NCI-H2081 treated with DMSO at 0.1 percent for 48 hours (cell line): ENCODE measurements at regions not wholly inside any gene's neighbourhood (a gene's known extent, or its start where the extent isn't known, plus 50 kb on each side); places are given as distances from the start of the nearest gene placed in this dataset.

Source experiments
- DNase-seq: peaks from one replicate; lab custom pipeline; 2025; lab: John Stamatoyannopoulos, UW

GRCh38 chr14:55942076-55942654, 176.0 kb upstream of the PELI2 start:
- DNase-seq: no peak

- no peak for DNase-seq
Observed at GRCh38 chr14:55942826-55943225, 175.4 kb upstream of the PELI2 start.

GRCh38 chr14:55944757-55945156, 173.5 kb upstream of the PELI2 start:
- no peak for DNase-seq

- no peak for DNase-seq
Observed at GRCh38 chr14:55946231-55946630, 172.0 kb upstream of the PELI2 start.

- DNase-seq: no peak
Observed at GRCh38 chr14:55948399-55948798, 169.8 kb upstream of the PELI2 start.

- DNase-seq: no peak
Observed at GRCh38 chr14:55949708-55950107, 168.5 kb upstream of the PELI2 start.

GRCh38 chr14:55950135-55950534, 168.1 kb upstream of the PELI2 start:
- DNase-seq: no peak

- DNase-seq: no peak
Observed at GRCh38 chr14:55951341-55952206, 166.6 kb upstream of the PELI2 start.

GRCh38 chr14:55954108-55954507, 164.1 kb upstream of the PELI2 start:
- no peak for DNase-seq

GRCh38 chr14:55955175-55955574, 163.0 kb upstream of the PELI2 start:
- DNase-seq: no peak

GRCh38 chr14:55957950-55958349, 160.3 kb upstream of the PELI2 start:
- DNase-seq: no peak

- DNase-seq: no peak
Observed at GRCh38 chr14:55963295-55963694, 154.9 kb upstream of the PELI2 start.

GRCh38 chr14:55964091-55964490, 154.1 kb upstream of the PELI2 start:
- DNase-seq: no peak

- DNase-seq: no peak
Observed at GRCh38 chr14:55964821-55965220, 153.4 kb upstream of the PELI2 start.

GRCh38 chr14:55965851-55966250, 152.4 kb upstream of the PELI2 start:
- no peak for DNase-seq

- DNase-seq: no peak
Observed at GRCh38 chr14:55968741-55969140, 149.5 kb upstream of the PELI2 start.

- DNase-seq: no peak
Observed at GRCh38 chr14:55973285-55973800, 144.9 kb upstream of the PELI2 start.

- DNase-seq: no peak
Observed at GRCh38 chr14:55973911-55974630, 144.1 kb upstream of the PELI2 start.

GRCh38 chr14:55975281-55975910, 142.8 kb upstream of the PELI2 start:
- DNase-seq: no peak

GRCh38 chr14:55976219-55976618, 142.0 kb upstream of the PELI2 start:
- no peak for DNase-seq

GRCh38 chr14:55976655-55977054, 141.6 kb upstream of the PELI2 start:
- no peak for DNase-seq
